ENCODE measurements at regions not wholly inside any gene's neighbourhood (a gene's known extent, or its start where the extent isn't known, plus 50 kb on each side); places are given as distances from the start of the nearest gene placed in this dataset.

GRCh38 chr22:48643066-48643731, 1184.5 kb downstream of the BRD1 start:
- no peak for TF ChIP-seq POLR2AphosphoS5 (IDR thresholded peaks at IDR 0.05; ENCODE audit: borderline replicate concordance, low read depth, low read length)
- no peak for TF ChIP-seq EZH2 (IDR thresholded peaks at IDR 0.05)
- no peak for TF ChIP-seq FOXP2 (optimal IDR thresholded peaks at IDR 0.05; ENCODE audit: control extremely low read depth, extremely low read length, insufficient read depth)
- Histone ChIP-seq H3K9me3 (ENCODE audit: low read depth, low read length) (no peaks in the 10 kb centered on the region), H3K36me3 (ENCODE audit: insufficient read depth, low read length) (no peaks in the 10 kb centered on the region; the same call in 1 of the 2 replicates), H3K9ac (ENCODE audit: insufficient read length) (no peak overlapping the region), H3K4me3 (no peak overlapping the region), H3K27ac (no peak overlapping the region)
- DNase-seq (ENCODE audit: low read depth, low spot score), result no peak

GRCh38 chr22:48642550-48642949, 1185.1 kb downstream of the BRD1 start:
- Histone ChIP-seq H3K4me3 (no peak overlapping the region), H3K9ac (ENCODE audit: insufficient read length) (no peak overlapping the region), H3K9me3 (ENCODE audit: low read depth, low read length) (no peaks in the 10 kb centered on the region), H3K27ac (no peak overlapping the region), H3K36me3 (ENCODE audit: insufficient read depth, low read length) (no peaks in the 10 kb centered on the region; the same call in 1 of the 2 replicates)
- no peak for TF ChIP-seq EZH2 (IDR thresholded peaks at IDR 0.05)
- TF ChIP-seq FOXP2 (optimal IDR thresholded peaks at IDR 0.05; ENCODE audit: control extremely low read depth, extremely low read length, insufficient read depth), result no peak
- no peak for TF ChIP-seq POLR2AphosphoS5 (IDR thresholded peaks at IDR 0.05; ENCODE audit: borderline replicate concordance, low read depth, low read length)
- DNase-seq (ENCODE audit: low read depth, low spot score), result no peak

GRCh38 chr22:48641906-48642475, 1185.7 kb downstream of the BRD1 start:
- no peak for TF ChIP-seq EZH2 (IDR thresholded peaks at IDR 0.05)
- Histone ChIP-seq H3K4me3 (no peak overlapping the region), H3K27ac (0 out of 2 replicates have a peak overlapping the region, but pooled peaks have one; percentile 25), H3K9me3 (ENCODE audit: low read depth, low read length) (no peaks in the 10 kb centered on the region), H3K36me3 (ENCODE audit: insufficient read depth, low read length) (no peaks in the 10 kb centered on the region; the same call in 1 of the 2 replicates), H3K9ac (ENCODE audit: insufficient read length) (no peak overlapping the region)
- DNase-seq (ENCODE audit: low read depth, low spot score), result no peak

GRCh38 chr22:48640890-48641841, 1186.5 kb downstream of the BRD1 start:
- DNase-seq (ENCODE audit: low read depth, low spot score), result no peak
- H3K9me3 ChIP-seq (ENCODE audit: low read depth, low read length), result no peaks in the 10 kb centered on the region
- H3K4me3 ChIP-seq, result no peak overlapping the region
- H3K9ac ChIP-seq (ENCODE audit: insufficient read length), result no peak overlapping the region
- no peaks in the 10 kb centered on the region for H3K36me3 ChIP-seq (ENCODE audit: insufficient read depth, low read length)
- H3K27ac ChIP-seq, result peak overlapping the region; percentile 42; the same call in 1 of the 2 replicates
- TF ChIP-seq POLR2AphosphoS5 (IDR thresholded peaks at IDR 0.05; ENCODE audit: borderline replicate concordance, low read depth, low read length) (no peak), EZH2 (IDR thresholded peaks at IDR 0.05) (no peak), FOXP2 (optimal IDR thresholded peaks at IDR 0.05; ENCODE audit: control extremely low read depth, extremely low read length, insufficient read depth) (no peak)

GRCh38 chr22:48639896-48640748, 1187.6 kb downstream of the BRD1 start:
- TF ChIP-seq FOXP2 (optimal IDR thresholded peaks at IDR 0.05; ENCODE audit: control extremely low read depth, extremely low read length, insufficient read depth) (no peak), POLR2AphosphoS5 (IDR thresholded peaks at IDR 0.05; ENCODE audit: borderline replicate concordance, low read depth, low read length) (no peak), EZH2 (IDR thresholded peaks at IDR 0.05) (no peak)
- no peaks in the 10 kb centered on the region for H3K9me3 ChIP-seq (ENCODE audit: low read depth, low read length)
- no peak overlapping the region for H3K27ac ChIP-seq
- H3K36me3 ChIP-seq (ENCODE audit: insufficient read depth, low read length), result no peaks in the 10 kb centered on the region
- DNase-seq (ENCODE audit: low read depth, low spot score), result no peak
- H3K4me3 ChIP-seq, result no peak overlapping the region
- no peak overlapping the region for H3K9ac ChIP-seq (ENCODE audit: insufficient read length)

- DNase-seq (ENCODE audit: low read depth, low spot score), result no peak
- Histone ChIP-seq H3K9me3 (ENCODE audit: low read depth, low read length) (no peaks in the 10 kb centered on the region), H3K4me3 (no peak overlapping the region), H3K36me3 (ENCODE audit: insufficient read depth, low read length) (peaks cover 2% of the 10 kb centered on the region; the same call in 1 of the 2 replicates), H3K27ac (no peak overlapping the region), H3K9ac (ENCODE audit: insufficient read length) (no peak overlapping the region)
- no peak for TF ChIP-seq POLR2AphosphoS5 (IDR thresholded peaks at IDR 0.05; ENCODE audit: borderline replicate concordance, low read depth, low read length)
- no peak for TF ChIP-seq EZH2 (IDR thresholded peaks at IDR 0.05)
- TF ChIP-seq FOXP2 (optimal IDR thresholded peaks at IDR 0.05; ENCODE audit: control extremely low read depth, extremely low read length, insufficient read depth), result no peak
Measured at GRCh38 chr22:48639021-48639795, 1188.5 kb downstream of the BRD1 start.

- DNase-seq (ENCODE audit: low read depth, low spot score), result no peak
- peaks cover 5% of the 10 kb centered on the region; the same call in 1 of the 2 replicates for H3K36me3 ChIP-seq (ENCODE audit: insufficient read depth, low read length)
- no peak overlapping the region for H3K9ac ChIP-seq (ENCODE audit: insufficient read length)
- H3K9me3 ChIP-seq (ENCODE audit: low read depth, low read length), result no peaks in the 10 kb centered on the region
- TF ChIP-seq FOXP2 (optimal IDR thresholded peaks at IDR 0.05; ENCODE audit: control extremely low read depth, extremely low read length, insufficient read depth), result no peak
- TF ChIP-seq POLR2AphosphoS5 (IDR thresholded peaks at IDR 0.05; ENCODE audit: borderline replicate concordance, low read depth, low read length), result no peak
- TF ChIP-seq EZH2 (IDR thresholded peaks at IDR 0.05), result no peak
- H3K27ac ChIP-seq, result no peak overlapping the region
- no peak overlapping the region for H3K4me3 ChIP-seq
Measured at GRCh38 chr22:48637231-48637630, 1190.4 kb downstream of the BRD1 start.
